Activated T-helper 9 cell treated with anti-CD3 and anti-CD28 coated beads, Interleukin-2, amount 50 U/mL, for 16 hours (primary cell): ENCODE measurements at regions not wholly inside any gene's neighbourhood (a gene's known extent, or its start where the extent isn't known, plus 50 kb on each side); places are given as distances from the start of the nearest gene placed in this dataset.

Experiments used
- DNase-seq: peaks from one replicate; pipeline ENCODE4 v3.0.0-alpha.2; 2020; ENCODE audit warnings: low read depth

GRCh38 chr2:220279372-220279771 is 651.9 kb downstream of the SLC4A3 start:
- DNase-seq: no peak

GRCh38 chr2:220279840-220280239 is 652.4 kb downstream of the SLC4A3 start:
- DNase-seq: no peak

- DNase-seq: no peak
Measured at GRCh38 chr2:220280736-220281135, 653.3 kb downstream of the SLC4A3 start.

GRCh38 chr2:220281771-220282170 is 654.3 kb downstream of the SLC4A3 start:
- DNase-seq: no peak

- DNase-seq: no peak
Measured at GRCh38 chr2:220282236-220282635, 654.8 kb downstream of the SLC4A3 start.

GRCh38 chr2:220293966-220294365 is 666.5 kb downstream of the SLC4A3 start:
- DNase-seq: no peak

GRCh38 chr2:220296174-220296573 is 668.7 kb downstream of the SLC4A3 start:
- DNase-seq: no peak

- no peak for DNase-seq
Measured at GRCh38 chr2:220297093-220297492, 669.7 kb downstream of the SLC4A3 start.

- DNase-seq: no peak
Measured at GRCh38 chr2:220300806-220301205, 673.4 kb downstream of the SLC4A3 start.

GRCh38 chr2:220302756-220303155 is 675.3 kb downstream of the SLC4A3 start:
- no peak for DNase-seq

GRCh38 chr2:220309215-220309614 is 681.8 kb downstream of the SLC4A3 start:
- DNase-seq: no peak

- no peak for DNase-seq
Measured at GRCh38 chr2:220310451-220310861, 683.0 kb downstream of the SLC4A3 start.

- DNase-seq: no peak
Measured at GRCh38 chr2:220315098-220315823, 687.8 kb downstream of the SLC4A3 start.

- no peak for DNase-seq
Measured at GRCh38 chr2:220318037-220318436, 690.6 kb downstream of the SLC4A3 start.

- DNase-seq: no peak
Measured at GRCh38 chr2:220318508-220318907, 691.1 kb downstream of the SLC4A3 start.

- no peak for DNase-seq
Measured at GRCh38 chr2:220320326-220320725, 692.9 kb downstream of the SLC4A3 start.

GRCh38 chr2:220332886-220333285 is 705.5 kb downstream of the SLC4A3 start:
- no peak for DNase-seq

- DNase-seq: no peak
Measured at GRCh38 chr2:220334210-220334609, 706.8 kb downstream of the SLC4A3 start.

GRCh38 chr2:220334871-220335590 is 707.6 kb downstream of the SLC4A3 start:
- DNase-seq: no peak

- DNase-seq: no peak
Measured at GRCh38 chr2:220335591-220335915, 708.1 kb downstream of the SLC4A3 start.

- no peak for DNase-seq
Measured at GRCh38 chr2:220336771-220337170, 709.3 kb downstream of the SLC4A3 start.

GRCh38 chr2:220337611-220338440 is 710.4 kb downstream of the SLC4A3 start:
- DNase-seq: no peak

GRCh38 chr2:220341014-220341413 is 713.6 kb downstream of the SLC4A3 start:
- no peak for DNase-seq
